Kidney (tissue), 13 donors: ENCODE measurements at regions not wholly inside any gene's neighbourhood (a gene's known extent, or its start where the extent isn't known, plus 50 kb on each side); places are given as distances from the start of the nearest gene placed in this dataset.
A peak's percentile ranks its signal among the peaks of the same experiment; 100 is the strongest.

ENCODE experiments used
- DNase-seq, 5 donors: peaks; one replicate each; pipeline ENCODE4 v3.0.0-alpha.2; 2013 to 2020
- FAIRE-seq: peaks from 2 replicates; lab custom pipeline; 2012; peaks lifted over from hg19 to GRCh38; lab: Jason Lieb, UNC
- H3K27ac ChIP-seq, 2 donors: one replicate each; pipeline ENCODE4 v1.7.0; 2013; ENCODE audit warnings: low read depth in 2 of 2, low read length in 2 of 2, inconsistent platforms in 1 of 2
- H3K27me3 ChIP-seq: one replicate; pipeline ENCODE4 v1.7.1; 2013; ENCODE audit warnings: low read length, inconsistent platforms; ENCODE audit not compliant: control insufficient read depth, insufficient read depth
- H3K36me3 ChIP-seq, 3 donors: one replicate each; pipeline versions ENCODE4 v1.7.0 to v1.7.1; 2013; ENCODE audit warnings: low read length in 3 of 3, control low read depth in 1 of 3, inconsistent platforms in 1 of 3; ENCODE audit not compliant: insufficient read depth in 3 of 3, control insufficient read depth in 2 of 3
- H3K4me1 ChIP-seq, 3 donors: one replicate each; pipeline versions ENCODE4 v1.7.0 to v1.7.1; 2013; ENCODE audit warnings: low read length in 3 of 3, inconsistent platforms in 1 of 3, low read depth in 1 of 3; ENCODE audit not compliant: control insufficient read depth in 2 of 3, insufficient read depth in 2 of 3
- H3K4me3 ChIP-seq, 3 donors: one replicate each; pipeline versions ENCODE4 v1.7.0 to v1.8.1; 2013; ENCODE audit warnings: low read length in 3 of 3, control low read depth in 1 of 3, inconsistent platforms in 1 of 3
- H3K9ac ChIP-seq, 3 donors: one replicate each; pipeline versions ENCODE4 v1.7.0 to v1.7.1; 2013; ENCODE audit warnings: low read length in 3 of 3, control low read depth in 1 of 3, inconsistent platforms in 1 of 3
- H3K9me3 ChIP-seq, 3 donors: one replicate each; pipeline versions ENCODE4 v1.7.0 to v1.7.1; 2013; ENCODE audit warnings: low read length in 3 of 3, control low read depth in 1 of 3, inconsistent platforms in 1 of 3; ENCODE audit not compliant: control insufficient read depth in 2 of 3, insufficient read depth in 1 of 3
- intact Hi-C: fragments of 100-400 bp; cut with DNase I; formaldehyde crosslinking; loops from one replicate; pipeline ENCODE4 v1.11.1; 2022
- TF ChIP-seq, protein P1 (sequence below): IDR thresholded peaks from 3 replicates; pipeline ENCODE4 v1.5.1; 2012; ENCODE audit warnings: mild to moderate bottlenecking, moderate library complexity, borderline replicate concordance; ENCODE audit not compliant: insufficient read depth; ENCODE audit errors: extremely low read depth
- donor health status: control.
- donor health status: control.
- donor health status: control.
- donor health status: control.
- donor health status: control.
- donor health status: DM: yes; HTN: yes; CAD: no.
- donor health status: Normal renal cell carcinoma (clear cell type).

DNA sequence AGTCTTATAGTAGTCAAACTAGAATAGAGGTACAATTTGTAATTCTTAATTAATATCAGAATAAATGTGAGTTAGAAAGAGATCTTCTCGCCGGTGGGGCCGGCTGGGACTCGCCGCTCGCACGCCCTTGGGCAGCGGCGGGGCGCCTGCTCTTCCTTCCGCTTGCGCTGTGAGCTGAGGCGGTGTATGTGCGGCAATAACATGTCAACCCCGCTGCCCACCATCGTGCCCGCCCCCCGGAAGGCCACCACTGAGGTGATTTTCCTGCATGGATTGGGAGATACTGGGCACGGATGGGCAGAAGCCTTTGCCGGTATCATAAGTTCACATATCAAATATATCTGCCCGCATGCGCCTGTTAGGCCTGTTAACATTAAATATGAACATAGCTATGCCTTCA is 123.7 kb upstream of the OGFRL1 start:
- no peaks in the 10 kb centered on the region for H3K4me1 ChIP-seq
- FAIRE-seq: no peak

DNA sequence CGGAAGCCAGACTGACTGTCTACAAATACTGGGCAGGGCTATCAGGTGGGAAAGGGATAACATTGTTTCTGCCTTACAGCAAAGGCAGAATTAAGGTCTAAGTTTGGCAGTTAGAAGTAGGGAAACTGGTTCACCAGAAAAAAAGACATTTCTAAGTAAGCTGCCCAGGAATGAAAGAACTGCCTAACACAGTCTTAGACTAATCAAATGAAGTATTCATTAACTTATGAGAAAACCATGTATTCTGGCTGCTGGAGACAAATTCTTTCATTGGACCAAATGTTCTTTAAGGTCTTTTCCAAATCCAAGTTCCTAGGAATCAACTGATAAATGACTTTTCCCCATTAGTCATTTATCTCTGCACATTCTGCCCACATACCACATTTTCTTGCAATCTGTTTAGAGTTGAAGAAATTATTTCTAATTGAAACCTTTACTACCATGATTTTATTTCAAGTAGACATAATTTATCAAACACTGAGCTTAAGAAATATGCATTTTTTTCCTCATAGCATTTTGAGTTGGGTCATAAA is 120.3 kb upstream of the OGFRL1 start:
- intact Hi-C loops: no loop called here
- Histone ChIP-seq H3K4me3 (no peak overlapping the region), H3K36me3 (no peaks in the 10 kb centered on the region), H3K27me3 (no peaks in the 10 kb centered on the region), H3K4me1 (no peaks in the 10 kb centered on the region), H3K9ac (no peak overlapping the region), H3K9me3 (no peaks in the 10 kb centered on the region), H3K27ac (no peak overlapping the region)
- TF ChIP-seq, protein P1, sequence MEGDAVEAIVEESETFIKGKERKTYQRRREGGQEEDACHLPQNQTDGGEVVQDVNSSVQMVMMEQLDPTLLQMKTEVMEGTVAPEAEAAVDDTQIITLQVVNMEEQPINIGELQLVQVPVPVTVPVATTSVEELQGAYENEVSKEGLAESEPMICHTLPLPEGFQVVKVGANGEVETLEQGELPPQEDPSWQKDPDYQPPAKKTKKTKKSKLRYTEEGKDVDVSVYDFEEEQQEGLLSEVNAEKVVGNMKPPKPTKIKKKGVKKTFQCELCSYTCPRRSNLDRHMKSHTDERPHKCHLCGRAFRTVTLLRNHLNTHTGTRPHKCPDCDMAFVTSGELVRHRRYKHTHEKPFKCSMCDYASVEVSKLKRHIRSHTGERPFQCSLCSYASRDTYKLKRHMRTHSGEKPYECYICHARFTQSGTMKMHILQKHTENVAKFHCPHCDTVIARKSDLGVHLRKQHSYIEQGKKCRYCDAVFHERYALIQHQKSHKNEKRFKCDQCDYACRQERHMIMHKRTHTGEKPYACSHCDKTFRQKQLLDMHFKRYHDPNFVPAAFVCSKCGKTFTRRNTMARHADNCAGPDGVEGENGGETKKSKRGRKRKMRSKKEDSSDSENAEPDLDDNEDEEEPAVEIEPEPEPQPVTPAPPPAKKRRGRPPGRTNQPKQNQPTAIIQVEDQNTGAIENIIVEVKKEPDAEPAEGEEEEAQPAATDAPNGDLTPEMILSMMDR: no peak
- FAIRE-seq: no peak
- peak in 1 of 5 donors; percentile 4 for DNase-seq

More for the DNA sequence above, 123.7 kb upstream of the OGFRL1 start:
- no peaks in the 10 kb centered on the region for H3K9me3 ChIP-seq
- no peak overlapping the region for H3K9ac ChIP-seq
- H3K4me3 ChIP-seq: no peak overlapping the region
- H3K27me3 ChIP-seq: no peaks in the 10 kb centered on the region
- TF ChIP-seq, protein P1: no peak
- no peak overlapping the region for H3K27ac ChIP-seq
- intact Hi-C loops: no loop called here
- no peaks in the 10 kb centered on the region for H3K36me3 ChIP-seq
- no peak for DNase-seq

DNA sequence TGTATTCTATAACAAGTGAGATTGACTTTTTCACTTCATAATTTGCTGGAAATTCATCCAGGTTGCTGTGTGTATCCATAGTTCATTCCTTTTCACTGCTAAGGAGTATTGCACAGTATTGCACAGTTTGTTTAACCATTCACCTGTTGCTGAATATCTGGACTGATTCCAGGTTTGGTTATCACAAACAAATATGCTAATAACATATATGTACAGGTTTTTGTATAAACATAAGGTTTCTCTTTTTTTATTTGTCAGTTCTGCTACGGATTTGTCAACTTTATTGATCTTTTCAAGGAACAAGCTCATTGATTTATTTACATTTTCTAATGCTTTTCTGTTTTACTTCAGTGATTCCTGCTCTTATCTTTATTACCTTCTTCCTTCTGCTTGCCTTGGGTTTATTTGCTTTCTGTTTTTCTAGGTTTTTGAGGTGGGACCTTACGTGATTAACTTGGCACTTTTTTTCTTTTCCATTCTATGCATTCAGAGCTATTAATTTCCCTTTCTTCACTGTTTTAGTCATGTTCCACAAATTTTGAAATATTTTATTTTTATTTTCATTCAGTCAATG is 117.0 kb upstream of the OGFRL1 start:
- no peak for DNase-seq
- H3K9me3 ChIP-seq: no peaks in the 10 kb centered on the region
- H3K4me1 ChIP-seq: no peaks in the 10 kb centered on the region
- no peak overlapping the region for H3K27ac ChIP-seq
- TF ChIP-seq, protein P1: no peak
- no peak overlapping the region for H3K9ac ChIP-seq
- intact Hi-C loops: no loop called here
- no peaks in the 10 kb centered on the region for H3K27me3 ChIP-seq
- no peaks in the 10 kb centered on the region for H3K36me3 ChIP-seq
- no peak overlapping the region for H3K4me3 ChIP-seq
- no peak for FAIRE-seq
